ENCODE measurements at regions not wholly inside any gene's neighbourhood (a gene's known extent, or its start where the extent isn't known, plus 50 kb on each side); places are given as distances from the start of the nearest gene placed in this dataset.

DNA sequence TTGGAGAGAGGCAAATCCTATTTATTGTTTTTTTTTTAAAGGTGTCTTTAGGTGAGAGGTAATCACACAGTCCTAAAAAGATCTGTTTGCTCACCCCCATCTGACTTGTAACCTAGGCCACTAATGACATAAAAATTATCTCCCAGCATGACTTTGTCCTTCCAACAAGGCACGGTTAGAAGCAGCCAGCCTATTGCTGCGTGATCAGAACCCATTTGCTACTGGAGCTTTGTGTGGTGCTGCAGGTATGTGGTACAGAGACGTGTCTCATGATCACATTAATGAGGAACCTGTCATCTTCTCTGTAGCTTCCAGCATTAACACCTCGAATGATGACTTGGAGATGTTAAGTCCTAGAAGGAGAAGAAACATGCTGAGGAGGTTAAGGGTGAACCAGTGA is 555.8 kb upstream of the TLE4 start:
- H3K9ac ChIP-seq (ENCODE audit: low read length) = no peak overlapping the region
- no peaks in the 10 kb centered on the region for H3K79me2 ChIP-seq (ENCODE audit: insufficient read depth, low read length)
- H4K20me1 ChIP-seq (ENCODE audit: low read depth, low read length) = no peaks in the 10 kb centered on the region
- no peaks in the 10 kb centered on the region for H3K9me3 ChIP-seq (ENCODE audit: insufficient read depth, low read length)
- H3K4me2 ChIP-seq (ENCODE audit: low read depth, low read length, poor library complexity, severe bottlenecking) = no peak overlapping the region
- H3F3A ChIP-seq (ENCODE audit: insufficient read depth) = no peaks in the 10 kb centered on the region
- no peaks in the 10 kb centered on the region for H3K36me3 ChIP-seq (ENCODE audit: low read length)
- TF ChIP-seq EZH2phosphoT487 (conservative IDR thresholded peaks at IDR 0.05; ENCODE audit: low read length) = no peak
- TF ChIP-seq, protein P1, sequence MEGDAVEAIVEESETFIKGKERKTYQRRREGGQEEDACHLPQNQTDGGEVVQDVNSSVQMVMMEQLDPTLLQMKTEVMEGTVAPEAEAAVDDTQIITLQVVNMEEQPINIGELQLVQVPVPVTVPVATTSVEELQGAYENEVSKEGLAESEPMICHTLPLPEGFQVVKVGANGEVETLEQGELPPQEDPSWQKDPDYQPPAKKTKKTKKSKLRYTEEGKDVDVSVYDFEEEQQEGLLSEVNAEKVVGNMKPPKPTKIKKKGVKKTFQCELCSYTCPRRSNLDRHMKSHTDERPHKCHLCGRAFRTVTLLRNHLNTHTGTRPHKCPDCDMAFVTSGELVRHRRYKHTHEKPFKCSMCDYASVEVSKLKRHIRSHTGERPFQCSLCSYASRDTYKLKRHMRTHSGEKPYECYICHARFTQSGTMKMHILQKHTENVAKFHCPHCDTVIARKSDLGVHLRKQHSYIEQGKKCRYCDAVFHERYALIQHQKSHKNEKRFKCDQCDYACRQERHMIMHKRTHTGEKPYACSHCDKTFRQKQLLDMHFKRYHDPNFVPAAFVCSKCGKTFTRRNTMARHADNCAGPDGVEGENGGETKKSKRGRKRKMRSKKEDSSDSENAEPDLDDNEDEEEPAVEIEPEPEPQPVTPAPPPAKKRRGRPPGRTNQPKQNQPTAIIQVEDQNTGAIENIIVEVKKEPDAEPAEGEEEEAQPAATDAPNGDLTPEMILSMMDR (IDR thresholded peaks at IDR 0.05; ENCODE audit: insufficient read depth, low read length, poor library complexity, severe bottlenecking) = no peak
- H3K27ac ChIP-seq (ENCODE audit: low read depth, low read length) = no peak overlapping the region
- no peaks in the 10 kb centered on the region for H3K27me3 ChIP-seq (ENCODE audit: low read length)
- no peak overlapping the region for H3K4me3 ChIP-seq (ENCODE audit: insufficient read depth, low read length, poor library complexity, severe bottlenecking)
- H2AFZ ChIP-seq (ENCODE audit: low read depth, low read length, severe bottlenecking) = no peak overlapping the region
- no peaks in the 10 kb centered on the region for H3K9me2 ChIP-seq (replicated peaks; ENCODE audit: insufficient read depth, low read length)

DNA sequence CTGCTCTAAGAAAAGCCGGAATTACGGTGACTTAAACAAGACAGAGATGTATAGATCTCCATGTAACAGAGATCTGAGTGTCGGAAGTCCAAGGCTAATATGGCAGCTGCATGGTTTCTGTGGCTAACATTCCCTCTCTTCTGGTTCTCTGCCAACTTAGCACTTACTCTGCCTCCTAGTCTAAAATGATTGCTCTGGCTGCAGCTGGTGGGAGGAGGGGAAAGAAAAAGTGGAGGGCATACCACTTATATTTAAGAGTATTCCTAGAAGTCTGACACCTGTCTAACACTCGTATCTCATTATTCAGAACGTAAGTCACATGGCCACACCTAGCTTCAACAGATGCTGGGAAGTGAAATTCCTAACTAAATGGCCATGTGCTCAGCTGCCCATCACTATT is 551.5 kb upstream of the TLE4 start:
- no peak overlapping the region for H2AFZ ChIP-seq (ENCODE audit: low read depth, low read length, severe bottlenecking)
- H4K20me1 ChIP-seq (ENCODE audit: low read depth, low read length) = no peaks in the 10 kb centered on the region
- no peaks in the 10 kb centered on the region for H3K36me3 ChIP-seq (ENCODE audit: low read length)
- H3K27ac ChIP-seq (ENCODE audit: low read depth, low read length) = no peak overlapping the region
- no peak overlapping the region for H3K4me3 ChIP-seq (ENCODE audit: insufficient read depth, low read length, poor library complexity, severe bottlenecking)
- no peak overlapping the region for H3K4me2 ChIP-seq (ENCODE audit: low read depth, low read length, poor library complexity, severe bottlenecking)
- TF ChIP-seq EZH2phosphoT487 (conservative IDR thresholded peaks at IDR 0.05; ENCODE audit: low read length) = no peak
- TF ChIP-seq, protein P1 (IDR thresholded peaks at IDR 0.05; ENCODE audit: insufficient read depth, low read length, poor library complexity, severe bottlenecking) = no peak
- H3K79me2 ChIP-seq (ENCODE audit: insufficient read depth, low read length) = no peaks in the 10 kb centered on the region
- H3K9me2 ChIP-seq (replicated peaks; ENCODE audit: insufficient read depth, low read length) = no peaks in the 10 kb centered on the region
- H3K27me3 ChIP-seq (ENCODE audit: low read length) = no peaks in the 10 kb centered on the region
- no peaks in the 10 kb centered on the region for H3K9me3 ChIP-seq (ENCODE audit: insufficient read depth, low read length)
- H3K9ac ChIP-seq (ENCODE audit: low read length) = no peak overlapping the region
- H3F3A ChIP-seq (ENCODE audit: insufficient read depth) = no peaks in the 10 kb centered on the region

DNA sequence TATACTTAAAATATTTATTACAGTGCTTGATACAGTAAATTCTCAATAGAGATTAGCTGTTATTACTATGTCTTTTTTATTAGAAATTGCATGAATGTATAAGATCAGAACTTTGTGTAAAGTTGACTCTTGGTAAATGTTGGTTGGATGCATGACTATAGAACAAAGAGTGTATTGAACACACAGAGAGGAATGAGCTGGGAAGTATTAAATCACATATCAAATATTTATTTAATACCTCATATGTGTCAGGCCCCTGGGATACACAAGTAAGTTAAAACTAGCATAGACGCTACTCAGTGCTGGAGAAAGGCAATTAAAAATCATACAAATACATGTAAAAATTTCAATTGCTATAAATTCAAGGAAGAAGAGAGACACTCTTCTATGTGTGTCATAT is 550.7 kb upstream of the TLE4 start:
- Histone ChIP-seq H3K4me2 (ENCODE audit: low read depth, low read length, poor library complexity, severe bottlenecking) (no peak overlapping the region), H3K9ac (ENCODE audit: low read length) (no peak overlapping the region), H3K79me2 (ENCODE audit: insufficient read depth, low read length) (no peaks in the 10 kb centered on the region), H3K9me3 (ENCODE audit: insufficient read depth, low read length) (no peaks in the 10 kb centered on the region), H3K36me3 (ENCODE audit: low read length) (no peaks in the 10 kb centered on the region), H3K27me3 (ENCODE audit: low read length) (no peaks in the 10 kb centered on the region), H3F3A (ENCODE audit: insufficient read depth) (no peaks in the 10 kb centered on the region), H3K27ac (ENCODE audit: low read depth, low read length) (no peak overlapping the region), H3K4me3 (ENCODE audit: insufficient read depth, low read length, poor library complexity, severe bottlenecking) (no peak overlapping the region), H3K9me2 (replicated peaks; ENCODE audit: insufficient read depth, low read length) (no peaks in the 10 kb centered on the region), H2AFZ (ENCODE audit: low read depth, low read length, severe bottlenecking) (no peak overlapping the region), H4K20me1 (ENCODE audit: low read depth, low read length) (no peaks in the 10 kb centered on the region)
- TF ChIP-seq, protein P1 (IDR thresholded peaks at IDR 0.05; ENCODE audit: insufficient read depth, low read length, poor library complexity, severe bottlenecking) = no peak
- TF ChIP-seq EZH2phosphoT487 (conservative IDR thresholded peaks at IDR 0.05; ENCODE audit: low read length) = no peak
